HCT116 (cell line): ENCODE measurements at regions not wholly inside any gene's neighbourhood (a gene's known extent, or its start where the extent isn't known, plus 50 kb on each side); places are given as distances from the start of the nearest gene placed in this dataset.

Experiments used
- ATAC-seq: fragments of 200-7000 bp; cut with Tn5 transposase; 2 replicates; pipeline ENCODE4 v1.9.1; 2020; ENCODE audit warnings: mild to moderate bottlenecking, moderate library complexity
- BruUV-seq: library from RNA; stranded (reverse); fragments of 400-500 nt; replicated peaks from 2 replicates; lab custom pipeline; 2021; lab: Mats Ljungman, UMichigan
- CTCF ChIA-PET: fragments of 300-600 bp; sonication (Branson Sonifier 250); formaldehyde crosslinking; loops from one replicate; lab custom pipeline; 2021; ENCODE audit warnings: antibody characterized with exemption; lab: Charles Lee
- POLR2A ChIA-PET: fragments of 300-600, 350-600 bp; sonication (Branson Sonifier 250); formaldehyde crosslinking; loops from one replicate; lab custom pipeline; 2021; ENCODE audit warnings: antibody characterized with exemption; lab: Charles Lee
- RAD21 ChIA-PET, 2 experiments: fragments of 300-600 bp; sonication (Branson Sonifier 250); formaldehyde crosslinking; loops; one replicate each; lab custom pipeline; 2023; ENCODE audit warnings: low total read pairs in 2 of 2; ENCODE audit not compliant: uncharacterized antibody in 2 of 2, unreplicated experiment in 2 of 2, low non-redundant PET in 1 of 2; lab: Charles Lee
- DNase-seq: peaks from one replicate; pipeline ENCODE4 v3.0.0-alpha.2; 2010; ENCODE audit warnings: low read depth, low spot score
- H2AFZ ChIP-seq: fragments of 200-600 bp; shearing (Covaris generic), sonication (generic); 2 replicates; pipeline ENCODE4 v1.6.1; 2017; ENCODE audit warnings: low read depth, mixed run types, mixed read lengths, antibody characterized with exemption, low read length; ENCODE audit not compliant: poor library complexity, severe bottlenecking
- H3K27ac ChIP-seq: 2 replicates; pipeline ENCODE4 v1.5.1; 2012; ENCODE audit warnings: low read depth, low read length
- H3K27me3 ChIP-seq: fragments of 200-600 bp; sonication (generic); 2 replicates; pipeline ENCODE4 v1.6.1; 2016; ENCODE audit warnings: mixed run types, low read length, mixed read lengths; ENCODE audit not compliant: insufficient read depth
- H3K36me3 ChIP-seq, 2 experiments: fragments of 200-500 bp in 1 of 2; fragments of 200-600 bp in 1 of 2; sonication (Bioruptor generic) in 1 of 2; sonication (generic) in 1 of 2; 2 replicates each; pipeline versions ENCODE4 v1.5.1 to v1.6.1; 2014 to 2016; ENCODE audit warnings: low read length in 2 of 2, inconsistent platforms in 1 of 2, mixed read lengths in 1 of 2, mixed run types in 1 of 2; ENCODE audit not compliant: insufficient read depth in 2 of 2, control insufficient read depth in 1 of 2
- H3K4me1 ChIP-seq, 2 experiments: fragments of 200-600 bp in 1 of 2; sonication (generic) in 1 of 2; 2 replicates each; pipeline versions ENCODE4 v1.5.1 to v1.6.1; 2012 to 2017; ENCODE audit warnings: low read length in 2 of 2, inconsistent platforms in 1 of 2, mild to moderate bottlenecking in 1 of 2, mixed read lengths in 1 of 2, mixed run types in 1 of 2, moderate library complexity in 1 of 2; ENCODE audit not compliant: insufficient read depth in 2 of 2, control insufficient read depth in 1 of 2
- H3K4me2 ChIP-seq: fragments of 200-600 bp; sonication (generic); 2 replicates; pipeline ENCODE4 v1.6.1; 2017; ENCODE audit warnings: mixed run types, low read length, mixed read lengths
- H3K4me3 ChIP-seq, 2 experiments: fragments of 200-600 bp in 1 of 2; sonication (generic) in 1 of 2; replicated peaks in 1 of 2; 2 replicates each; pipeline ENCODE4 v1.5.1; 2011 to 2016; ENCODE audit warnings: low read length in 2 of 2, control low read depth in 1 of 2, low read depth in 1 of 2, mild to moderate bottlenecking in 1 of 2, mixed read lengths in 1 of 2, mixed run types in 1 of 2
- H3K79me2 ChIP-seq: fragments of 200-600 bp; sonication (generic); 2 replicates; pipeline ENCODE4 v1.6.1; 2017; ENCODE audit warnings: mild to moderate bottlenecking, mixed run types, low read length, moderate library complexity, mixed read lengths; ENCODE audit not compliant: insufficient read depth
- H3K9ac ChIP-seq: fragments of 200-600 bp; sonication (generic); 2 replicates; pipeline ENCODE4 v1.6.1; 2016; ENCODE audit warnings: low read length, mixed read lengths
- H3K9me2 ChIP-seq: fragments of 200-600 bp; sonication (generic), shearing (Covaris generic); 2 replicates; pipeline ENCODE4 v1.6.1; 2017; ENCODE audit warnings: mixed run types, mild to moderate bottlenecking, moderate library complexity; ENCODE audit not compliant: insufficient read depth
- H3K9me3 ChIP-seq, 2 experiments: fragments of 200-500 bp in 1 of 2; fragments of 200-600 bp in 1 of 2; sonication (Bioruptor generic) in 1 of 2; sonication (generic) in 1 of 2; 2 replicates each; pipeline ENCODE4 v1.6.1; 2014 to 2017; ENCODE audit warnings: low read length in 2 of 2, mixed read lengths in 2 of 2, inconsistent platforms in 1 of 2, low read depth in 1 of 2, mild to moderate bottlenecking in 1 of 2, mixed run types in 1 of 2, moderate library complexity in 1 of 2; ENCODE audit not compliant: control insufficient read depth in 1 of 2, insufficient read depth in 1 of 2
- H4K20me1 ChIP-seq: fragments of 200-600 bp; sonication (generic), shearing (Covaris generic); 2 replicates; pipeline ENCODE4 v1.6.1; 2017; ENCODE audit warnings: mixed run types, mild to moderate bottlenecking, moderate library complexity; ENCODE audit not compliant: insufficient read depth
- CBX3 ChIP-seq: IDR thresholded peaks from 2 replicates; pipeline ENCODE4 v1.6.1; 2012; ENCODE audit warnings: low read depth
- CEBPB ChIP-seq: IDR thresholded peaks from 2 replicates; pipeline ENCODE4 v1.6.1; 2012; ENCODE audit warnings: low read depth
- ELF1 ChIP-seq: IDR thresholded peaks from 2 replicates; pipeline ENCODE4 v1.6.1; 2012; ENCODE audit warnings: low read depth, borderline replicate concordance
- EZH2 ChIP-seq: fragments of 200-600 bp; sonication (generic); IDR thresholded peaks from 2 replicates; pipeline ENCODE4 v1.6.1; 2017; ENCODE audit warnings: antibody characterized with exemption, mixed run types
- EZH2phosphoT487 ChIP-seq: fragments of 200-600 bp; IDR thresholded peaks from 2 replicates; pipeline ENCODE4 v1.6.1; 2018; ENCODE audit warnings: antibody characterized with exemption, borderline replicate concordance
- JUND ChIP-seq: IDR thresholded peaks from 2 replicates; pipeline ENCODE4 v1.6.1; 2012
- POLR2AphosphoS5 ChIP-seq: IDR thresholded peaks from 2 replicates; pipeline ENCODE4 v1.6.1; 2011; ENCODE audit warnings: mild to moderate bottlenecking, low read depth, low read length, moderate library complexity
- RAD21 ChIP-seq: IDR thresholded peaks from 2 replicates; pipeline ENCODE4 v1.6.1; 2012; ENCODE audit warnings: low read depth, mild to moderate bottlenecking
- SIN3A ChIP-seq: IDR thresholded peaks from 2 replicates; pipeline ENCODE4 v1.6.1; 2012; ENCODE audit warnings: low read depth
- SP1 ChIP-seq: IDR thresholded peaks from 2 replicates; pipeline ENCODE4 v1.6.1; 2012; ENCODE audit warnings: low read depth
- SRF ChIP-seq: IDR thresholded peaks from 2 replicates; pipeline ENCODE4 v1.6.1; 2012; ENCODE audit warnings: low read depth
- YY1 ChIP-seq: IDR thresholded peaks from 2 replicates; pipeline ENCODE4 v1.6.1; 2011; ENCODE audit warnings: low read length, low read depth, moderate library complexity, mild to moderate bottlenecking; ENCODE audit not compliant: insufficient replicate concordance; ENCODE audit errors: extremely low read depth
- ZFX ChIP-seq: fragments of 450-650 bp; IDR thresholded peaks from 2 replicates; pipeline ENCODE4 v1.6.1; 2017
- ZNF274 ChIP-seq: fragments of 200-500 bp; sonication (Bioruptor generic); IDR thresholded peaks from 2 replicates; pipeline ENCODE4 v1.6.1; 2014; ENCODE audit warnings: mild to moderate bottlenecking, low read depth, low read length, inconsistent platforms
- intact Hi-C: fragments of 100-400 bp; cut with micrococcal nuclease; formaldehyde crosslinking; loops from 2 replicates; pipeline ENCODE4 v1.10.0; 2022
- TF ChIP-seq, protein P1 (sequence below): IDR thresholded peaks from 2 replicates; pipeline ENCODE4 v1.6.1; 2012
- TF ChIP-seq, protein P2 (sequence below), 3 experiments: fragments of 200-600 bp in 1 of 3; sonication (generic) in 1 of 3; IDR thresholded peaks in 2 of 3; conservative IDR thresholded peaks in 1 of 3; 2 replicates each; pipeline ENCODE4 v1.5.1; 2012 to 2017; ENCODE audit warnings: low read depth in 2 of 3, low read length in 2 of 3, antibody characterized with exemption in 1 of 3, borderline replicate concordance in 1 of 3, control low read depth in 1 of 3, mild to moderate bottlenecking in 1 of 3, mixed read lengths in 1 of 3, mixed run types in 1 of 3, moderate library complexity in 1 of 3; ENCODE audit not compliant: insufficient read depth in 1 of 3
- TF ChIP-seq, protein P3 (sequence below): IDR thresholded peaks from 2 replicates; pipeline ENCODE4 v1.6.1; 2012; ENCODE audit warnings: low read depth
- TF ChIP-seq, protein P4 (sequence below): IDR thresholded peaks from 2 replicates; pipeline ENCODE4 v1.6.1; 2012

DNA sequence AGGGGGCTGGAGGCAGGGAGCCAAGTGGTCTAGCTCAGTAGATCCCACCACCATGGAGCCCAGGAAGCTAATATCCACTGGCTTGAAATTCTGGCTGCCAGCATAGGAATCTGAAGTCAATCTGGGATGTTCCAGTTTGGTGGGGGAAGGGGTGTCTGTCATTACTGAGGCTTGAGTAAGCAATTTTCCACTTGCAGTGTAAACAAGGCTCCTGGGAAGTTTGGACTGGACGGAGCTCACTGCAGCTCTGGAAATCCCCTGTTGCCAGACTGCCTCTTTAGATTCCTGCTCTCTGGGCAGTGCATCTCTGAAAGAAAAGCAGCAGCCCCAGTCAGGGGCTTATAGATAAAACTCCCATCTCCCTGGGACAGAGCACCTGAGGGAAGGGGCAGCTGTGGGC is 349.2 kb upstream of the KLHL1 start (continued):
- TF ChIP-seq YY1 (no peak), ZNF274 (no peak), CEBPB (no peak)
- TF ChIP-seq, protein P1, sequence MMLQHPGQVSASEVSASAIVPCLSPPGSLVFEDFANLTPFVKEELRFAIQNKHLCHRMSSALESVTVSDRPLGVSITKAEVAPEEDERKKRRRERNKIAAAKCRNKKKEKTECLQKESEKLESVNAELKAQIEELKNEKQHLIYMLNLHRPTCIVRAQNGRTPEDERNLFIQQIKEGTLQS: no peak
- TF ChIP-seq, protein P2, sequence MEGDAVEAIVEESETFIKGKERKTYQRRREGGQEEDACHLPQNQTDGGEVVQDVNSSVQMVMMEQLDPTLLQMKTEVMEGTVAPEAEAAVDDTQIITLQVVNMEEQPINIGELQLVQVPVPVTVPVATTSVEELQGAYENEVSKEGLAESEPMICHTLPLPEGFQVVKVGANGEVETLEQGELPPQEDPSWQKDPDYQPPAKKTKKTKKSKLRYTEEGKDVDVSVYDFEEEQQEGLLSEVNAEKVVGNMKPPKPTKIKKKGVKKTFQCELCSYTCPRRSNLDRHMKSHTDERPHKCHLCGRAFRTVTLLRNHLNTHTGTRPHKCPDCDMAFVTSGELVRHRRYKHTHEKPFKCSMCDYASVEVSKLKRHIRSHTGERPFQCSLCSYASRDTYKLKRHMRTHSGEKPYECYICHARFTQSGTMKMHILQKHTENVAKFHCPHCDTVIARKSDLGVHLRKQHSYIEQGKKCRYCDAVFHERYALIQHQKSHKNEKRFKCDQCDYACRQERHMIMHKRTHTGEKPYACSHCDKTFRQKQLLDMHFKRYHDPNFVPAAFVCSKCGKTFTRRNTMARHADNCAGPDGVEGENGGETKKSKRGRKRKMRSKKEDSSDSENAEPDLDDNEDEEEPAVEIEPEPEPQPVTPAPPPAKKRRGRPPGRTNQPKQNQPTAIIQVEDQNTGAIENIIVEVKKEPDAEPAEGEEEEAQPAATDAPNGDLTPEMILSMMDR (IDR thresholded peaks at IDR 0.05 in 2 of 3, conservative IDR thresholded peaks at IDR 0.05 in 1 of 3; ENCODE audit: borderline replicate concordance in 1 of 3, insufficient read depth in 1 of 3, low read depth in 2 of 3, low read length in 2 of 3): no peak

DNA sequence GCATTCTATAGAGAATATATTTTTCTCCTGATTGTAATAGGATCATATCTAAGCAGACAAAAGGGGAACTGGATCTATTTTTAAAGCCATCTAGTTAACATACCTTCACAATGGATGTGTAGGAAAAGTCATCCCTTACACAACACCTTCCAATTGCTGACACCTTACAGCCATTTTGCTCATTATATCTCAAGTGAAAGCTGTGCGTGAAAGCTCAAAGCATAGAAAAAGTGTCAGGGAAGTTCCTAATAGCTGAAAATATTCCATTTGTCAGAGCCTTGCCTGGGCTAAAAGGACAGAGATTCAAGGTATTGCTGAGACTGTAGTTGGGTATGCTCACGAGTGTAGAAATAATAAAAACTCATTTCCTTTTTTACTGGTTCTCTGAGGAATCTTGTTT is 340.6 kb upstream of the KLHL1 start:
- Histone ChIP-seq H4K20me1 (no peaks in the 10 kb centered on the region), H3K4me1 (no peaks in the 10 kb centered on the region), H3K9me2 (no peaks in the 10 kb centered on the region), H3K9me3 (peaks cover 0 to 3% of the 10 kb centered on the region in 2 experiments; a peak in 1 of 4 replicates), H3K36me3 (no peaks in the 10 kb centered on the region), H3K79me2 (no peaks in the 10 kb centered on the region), H3K27me3 (no peaks in the 10 kb centered on the region), H3K4me3 (no peak overlapping the region), H3K9ac (no peak overlapping the region), H3K27ac (no peak overlapping the region), H3K4me2 (no peak overlapping the region), H2AFZ (no peak overlapping the region)
- no peak for ATAC-seq
- POLR2A ChIA-PET: no interaction called here
- no peak for DNase-seq
- intact Hi-C loops: no loop called here
- RAD21 ChIA-PET: no interaction called here
- no TSS peak for BruUV-seq
- TF ChIP-seq SRF (no peak), SP1 (no peak), EZH2 (no peak), SIN3A (no peak), RAD21 (no peak), JUND (no peak), ZFX (no peak), ELF1 (no peak), POLR2AphosphoS5 (no peak), EZH2phosphoT487 (no peak), CBX3 (no peak)
- TF ChIP-seq, protein P3, sequence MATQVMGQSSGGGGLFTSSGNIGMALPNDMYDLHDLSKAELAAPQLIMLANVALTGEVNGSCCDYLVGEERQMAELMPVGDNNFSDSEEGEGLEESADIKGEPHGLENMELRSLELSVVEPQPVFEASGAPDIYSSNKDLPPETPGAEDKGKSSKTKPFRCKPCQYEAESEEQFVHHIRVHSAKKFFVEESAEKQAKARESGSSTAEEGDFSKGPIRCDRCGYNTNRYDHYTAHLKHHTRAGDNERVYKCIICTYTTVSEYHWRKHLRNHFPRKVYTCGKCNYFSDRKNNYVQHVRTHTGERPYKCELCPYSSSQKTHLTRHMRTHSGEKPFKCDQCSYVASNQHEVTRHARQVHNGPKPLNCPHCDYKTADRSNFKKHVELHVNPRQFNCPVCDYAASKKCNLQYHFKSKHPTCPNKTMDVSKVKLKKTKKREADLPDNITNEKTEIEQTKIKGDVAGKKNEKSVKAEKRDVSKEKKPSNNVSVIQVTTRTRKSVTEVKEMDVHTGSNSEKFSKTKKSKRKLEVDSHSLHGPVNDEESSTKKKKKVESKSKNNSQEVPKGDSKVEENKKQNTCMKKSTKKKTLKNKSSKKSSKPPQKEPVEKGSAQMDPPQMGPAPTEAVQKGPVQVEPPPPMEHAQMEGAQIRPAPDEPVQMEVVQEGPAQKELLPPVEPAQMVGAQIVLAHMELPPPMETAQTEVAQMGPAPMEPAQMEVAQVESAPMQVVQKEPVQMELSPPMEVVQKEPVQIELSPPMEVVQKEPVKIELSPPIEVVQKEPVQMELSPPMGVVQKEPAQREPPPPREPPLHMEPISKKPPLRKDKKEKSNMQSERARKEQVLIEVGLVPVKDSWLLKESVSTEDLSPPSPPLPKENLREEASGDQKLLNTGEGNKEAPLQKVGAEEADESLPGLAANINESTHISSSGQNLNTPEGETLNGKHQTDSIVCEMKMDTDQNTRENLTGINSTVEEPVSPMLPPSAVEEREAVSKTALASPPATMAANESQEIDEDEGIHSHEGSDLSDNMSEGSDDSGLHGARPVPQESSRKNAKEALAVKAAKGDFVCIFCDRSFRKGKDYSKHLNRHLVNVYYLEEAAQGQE: no peak
- TF ChIP-seq, protein P2 (IDR thresholded peaks at IDR 0.05 in 2 of 3, conservative IDR thresholded peaks at IDR 0.05 in 1 of 3; ENCODE audit: borderline replicate concordance in 1 of 3, insufficient read depth in 1 of 3, low read depth in 2 of 3, low read length in 2 of 3): no peak
- TF ChIP-seq, protein P4, sequence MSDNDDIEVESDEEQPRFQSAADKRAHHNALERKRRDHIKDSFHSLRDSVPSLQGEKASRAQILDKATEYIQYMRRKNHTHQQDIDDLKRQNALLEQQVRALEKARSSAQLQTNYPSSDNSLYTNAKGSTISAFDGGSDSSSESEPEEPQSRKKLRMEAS: no peak
- TF ChIP-seq, protein P1: no peak
- CTCF ChIA-PET: no interaction called here
